ENCODE measurements at regions not wholly inside any gene's neighbourhood (a gene's known extent, or its start where the extent isn't known, plus 50 kb on each side); places are given as distances from the start of the nearest gene placed in this dataset.

- H3K4me3 ChIP-seq: no peak overlapping the region
- H3K79me2 ChIP-seq (ENCODE audit: insufficient read depth): no peaks in the 10 kb centered on the region
- no peak overlapping the region for H3K4me2 ChIP-seq (ENCODE audit: unreplicated experiment)
- in situ Hi-C loops (cut with MboI): loop anchor here (10.0 to 25.0 kb wide), 2 partner anchors 309 to 621 kb away; partner anchors contain the start of genes DAND5 and GADD45GIP1
- no peaks in the 10 kb centered on the region for H3K27me3 ChIP-seq (replicated peaks; ENCODE audit: insufficient read depth)
- no peaks in the 10 kb centered on the region for H3K9me3 ChIP-seq (ENCODE audit: low read depth)
- no peak overlapping the region for H2AFZ ChIP-seq
- WGBS, 2 experiments (ENCODE audit: low coverage in 1 of 2, low lambda C conversion rate in 2 of 2, missing lambda C conversion rate in 2 of 2): 96 to 97% methylated on average over 1 of the region's 1 CpG
- H3K4me1 ChIP-seq (ENCODE audit: insufficient read depth): no peaks in the 10 kb centered on the region; the same call in 1 of the 2 replicates
- DNase-seq: no peak
- no peaks in the 10 kb centered on the region for H4K20me1 ChIP-seq (ENCODE audit: insufficient read depth)
- no peaks in the 10 kb centered on the region for H3K36me3 ChIP-seq (ENCODE audit: low read depth)
- TF ChIP-seq EZH2 (IDR thresholded peaks at IDR 0.05; ENCODE audit: insufficient read depth, poor library complexity, severe bottlenecking): no peak
- no peak for TF ChIP-seq EZH2phosphoT487 (IDR thresholded peaks at IDR 0.05; ENCODE audit: insufficient read depth, low read depth)
- no peak overlapping the region for H3K27ac ChIP-seq
- H3K9me2 ChIP-seq (ENCODE audit: insufficient read depth): no peaks in the 10 kb centered on the region
- H3F3A ChIP-seq (ENCODE audit: insufficient read depth): peaks cover 7% of the 10 kb centered on the region; the same call in 1 of the 2 replicates
- H3K9ac ChIP-seq: no peak overlapping the region
These were observed 77.5 kb upstream of the CACNA1A start for GRCh38 chr19:13583753-13584152.

- peaks cover 7% of the 10 kb centered on the region; the same call in 1 of the 2 replicates for H3F3A ChIP-seq (ENCODE audit: insufficient read depth)
- whole genome bisulfite sequencing, 2 experiments (ENCODE audit: low coverage in 1 of 2, low lambda C conversion rate in 2 of 2, missing lambda C conversion rate in 2 of 2): 31 to 42% methylated on average over 3 of the region's 3 CpGs
- in situ Hi-C loops (cut with MboI): loop anchor here (10.0 to 25.0 kb wide), 2 partner anchors 308 to 621 kb away; partner anchors contain the start of genes DAND5 and GADD45GIP1
These were observed 76.8 kb upstream of the CACNA1A start for GRCh38 chr19:13583114-13583513.

GRCh38 chr19:13581576-13581975 lies 75.3 kb upstream of the CACNA1A start:
- Histone ChIP-seq H3K9ac (no peak overlapping the region), H3F3A (ENCODE audit: insufficient read depth) (peaks cover 7% of the 10 kb centered on the region; the same call in 1 of the 2 replicates), H3K79me2 (ENCODE audit: insufficient read depth) (no peaks in the 10 kb centered on the region), H3K4me1 (ENCODE audit: insufficient read depth) (no peaks in the 10 kb centered on the region; the same call in 1 of the 2 replicates), H3K27me3 (replicated peaks; ENCODE audit: insufficient read depth) (no peaks in the 10 kb centered on the region), H3K4me3 (no peak overlapping the region), H3K36me3 (ENCODE audit: low read depth) (no peaks in the 10 kb centered on the region), H3K9me2 (ENCODE audit: insufficient read depth) (no peaks in the 10 kb centered on the region), H3K9me3 (ENCODE audit: low read depth) (no peaks in the 10 kb centered on the region), H4K20me1 (ENCODE audit: insufficient read depth) (no peaks in the 10 kb centered on the region), H3K4me2 (ENCODE audit: unreplicated experiment) (no peak overlapping the region), H2AFZ (no peak overlapping the region), H3K27ac (no peak overlapping the region)
- no peak for DNase-seq
- TF ChIP-seq EZH2phosphoT487 (IDR thresholded peaks at IDR 0.05; ENCODE audit: insufficient read depth, low read depth) (no peak), EZH2 (IDR thresholded peaks at IDR 0.05; ENCODE audit: insufficient read depth, poor library complexity, severe bottlenecking) (no peak)
- in situ Hi-C loops (cut with MboI): loop anchor here (10.0 to 25.0 kb wide), 2 partner anchors 307 to 619 kb away; partner anchors contain the start of genes DAND5 and GADD45GIP1
- WGBS, 2 experiments (ENCODE audit: low coverage in 1 of 2, low lambda C conversion rate in 2 of 2, missing lambda C conversion rate in 2 of 2): 82 to 86% methylated on average over 9 of the region's 9 CpGs

More at GRCh38 chr19:13583114-13583513, 76.8 kb upstream of the CACNA1A start:
- Histone ChIP-seq H3K36me3 (ENCODE audit: low read depth) (no peaks in the 10 kb centered on the region), H3K27me3 (replicated peaks; ENCODE audit: insufficient read depth) (no peaks in the 10 kb centered on the region), H3K4me3 (no peak overlapping the region), H4K20me1 (ENCODE audit: insufficient read depth) (no peaks in the 10 kb centered on the region), H3K4me1 (ENCODE audit: insufficient read depth) (no peaks in the 10 kb centered on the region; the same call in 1 of the 2 replicates), H3K9ac (no peak overlapping the region), H3K9me2 (ENCODE audit: insufficient read depth) (no peaks in the 10 kb centered on the region), H2AFZ (no peak overlapping the region), H3K79me2 (ENCODE audit: insufficient read depth) (no peaks in the 10 kb centered on the region), H3K9me3 (ENCODE audit: low read depth) (no peaks in the 10 kb centered on the region), H3K4me2 (ENCODE audit: unreplicated experiment) (no peak overlapping the region), H3K27ac (no peak overlapping the region)
- TF ChIP-seq EZH2phosphoT487 (IDR thresholded peaks at IDR 0.05; ENCODE audit: insufficient read depth, low read depth) (no peak), EZH2 (IDR thresholded peaks at IDR 0.05; ENCODE audit: insufficient read depth, poor library complexity, severe bottlenecking) (no peak)
- no peak for DNase-seq

- in situ Hi-C loops (cut with MboI): loop anchor here (10.0 to 25.0 kb wide), 3 partner anchors 285 to 617 kb away; partner anchors contain the start of genes DAND5 and GADD45GIP1
- WGBS, 2 experiments (ENCODE audit: low coverage in 1 of 2, low lambda C conversion rate in 2 of 2, missing lambda C conversion rate in 2 of 2): 2 to 3% methylated on average over 7 of the region's 7 CpGs
These were observed 73.2 kb upstream of the CACNA1A start for GRCh38 chr19:13579388-13580060.

More at GRCh38 chr19:13579388-13580060, 73.2 kb upstream of the CACNA1A start:
- Histone ChIP-seq H3K4me2 (ENCODE audit: unreplicated experiment) (no peak overlapping the region), H3K27ac (peak overlapping the region; percentile 66), H3K9ac (no peak overlapping the region), H2AFZ (no peak overlapping the region), H3K4me1 (ENCODE audit: insufficient read depth) (no peaks in the 10 kb centered on the region; the same call in 1 of the 2 replicates), H4K20me1 (ENCODE audit: insufficient read depth) (no peaks in the 10 kb centered on the region), H3F3A (ENCODE audit: insufficient read depth) (peaks cover 7% of the 10 kb centered on the region; the same call in 1 of the 2 replicates), H3K9me3 (ENCODE audit: low read depth) (no peaks in the 10 kb centered on the region), H3K27me3 (replicated peaks; ENCODE audit: insufficient read depth) (no peaks in the 10 kb centered on the region), H3K9me2 (ENCODE audit: insufficient read depth) (no peaks in the 10 kb centered on the region), H3K79me2 (ENCODE audit: insufficient read depth) (no peaks in the 10 kb centered on the region), H3K4me3 (no peak overlapping the region), H3K36me3 (ENCODE audit: low read depth) (no peaks in the 10 kb centered on the region)
- no peak for TF ChIP-seq EZH2 (IDR thresholded peaks at IDR 0.05; ENCODE audit: insufficient read depth, poor library complexity, severe bottlenecking)
- no peak for TF ChIP-seq EZH2phosphoT487 (IDR thresholded peaks at IDR 0.05; ENCODE audit: insufficient read depth, low read depth)
- DNase-seq: peak; percentile 91
